GM18499 (cell line): ENCODE measurements at regions not wholly inside any gene's neighbourhood (a gene's known extent, or its start where the extent isn't known, plus 50 kb on each side); places are given as distances from the start of the nearest gene placed in this dataset.
A peak's percentile ranks its signal among the peaks of the same experiment; 100 is the strongest.

Experiments
- ATAC-seq: cut with Tn5 transposase; IDR thresholded peaks from one replicate; pipeline ENCODE4 v1.9.1; 2021; ENCODE audit warnings: moderate number of reproducible peaks; ENCODE audit not compliant: insufficient read depth, unreplicated experiment

DNA sequence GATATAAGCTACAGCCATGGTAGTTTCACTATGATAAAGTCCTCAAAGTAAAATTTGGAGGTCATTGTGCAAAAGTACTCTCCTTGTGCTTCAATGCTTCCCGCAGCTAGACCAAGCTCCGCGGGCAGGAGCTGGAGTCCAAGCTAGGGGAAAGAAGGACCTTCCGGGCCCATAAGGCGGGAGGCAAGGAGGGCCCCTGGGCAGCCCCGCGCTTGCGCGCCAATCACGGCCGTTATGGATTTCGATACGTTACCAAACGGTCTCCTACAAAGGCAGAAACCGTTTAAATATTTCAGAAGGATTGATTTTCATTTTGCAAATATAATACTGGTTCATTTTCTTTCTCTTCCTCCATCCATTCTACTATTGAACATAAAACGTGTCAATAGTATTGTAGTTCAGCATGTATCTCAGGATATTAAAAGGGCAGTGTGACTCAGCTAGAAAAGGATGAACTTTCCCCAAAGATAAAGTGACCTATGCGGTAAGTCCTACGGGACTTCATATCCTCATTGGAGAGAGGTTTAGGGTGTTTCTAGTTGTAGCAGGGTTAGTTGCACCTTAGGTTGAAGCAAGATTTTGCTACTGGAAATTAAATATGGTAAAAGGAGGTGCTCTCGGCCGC, 128.0 kb downstream of the KIF20B start:
- ATAC-seq = no peak

DNA sequence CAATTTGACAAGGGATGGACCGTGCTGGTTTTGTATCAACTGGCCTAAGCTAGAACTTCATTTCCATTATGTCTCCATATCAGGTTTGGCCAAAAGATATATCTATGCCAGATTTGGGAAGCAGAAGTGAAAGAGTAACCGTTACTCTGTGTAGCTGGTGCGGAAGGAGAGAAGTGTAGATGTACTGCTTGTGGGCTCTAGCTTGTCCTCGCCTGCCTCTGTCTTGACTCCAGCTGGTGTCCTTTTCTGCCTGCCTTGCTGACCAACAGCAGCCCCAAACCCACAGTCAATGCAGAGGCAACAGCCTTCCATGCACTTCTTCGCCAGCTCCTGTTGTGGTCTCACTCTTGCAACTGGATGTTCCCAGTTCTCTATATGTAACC, 128.5 kb downstream of the KIF20B start:
- no peak for ATAC-seq

DNA sequence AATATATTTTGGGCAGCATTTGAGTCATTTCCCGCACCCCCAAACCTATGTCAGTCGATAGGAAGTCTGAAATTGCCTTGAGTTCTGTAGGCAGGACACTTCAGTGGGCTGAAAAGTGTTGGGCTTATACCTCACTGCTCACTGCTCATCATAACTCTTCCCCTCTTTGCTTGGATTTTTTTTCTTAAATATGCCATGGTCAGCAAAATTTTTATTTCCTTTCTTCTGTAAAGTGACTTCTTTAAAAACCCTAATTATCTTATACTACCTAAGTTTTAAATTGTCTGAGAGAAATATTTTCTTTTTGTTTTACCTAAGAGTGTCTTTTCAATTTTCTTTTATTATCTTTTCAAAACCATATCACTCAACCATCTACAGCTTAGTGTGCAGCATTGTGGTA, 129.2 kb downstream of the KIF20B start:
- ATAC-seq = no peak

DNA sequence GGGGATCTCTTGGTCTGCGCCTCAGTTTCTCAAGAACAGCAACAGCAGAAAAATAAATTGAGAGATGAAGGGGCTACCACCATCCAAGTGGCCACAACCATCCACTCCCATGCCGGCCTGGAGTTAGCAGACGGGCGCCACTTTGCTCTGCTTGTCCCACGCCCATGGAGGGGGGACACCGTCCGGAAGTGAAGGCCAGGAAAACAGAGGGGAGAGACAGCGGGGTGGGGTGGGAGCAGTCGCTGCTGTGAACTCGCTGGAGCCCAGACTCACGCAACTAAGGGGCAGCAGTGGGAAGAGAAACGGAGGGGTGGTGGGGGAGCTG, 135.4 kb downstream of the KIF20B start:
- ATAC-seq = no peak

DNA sequence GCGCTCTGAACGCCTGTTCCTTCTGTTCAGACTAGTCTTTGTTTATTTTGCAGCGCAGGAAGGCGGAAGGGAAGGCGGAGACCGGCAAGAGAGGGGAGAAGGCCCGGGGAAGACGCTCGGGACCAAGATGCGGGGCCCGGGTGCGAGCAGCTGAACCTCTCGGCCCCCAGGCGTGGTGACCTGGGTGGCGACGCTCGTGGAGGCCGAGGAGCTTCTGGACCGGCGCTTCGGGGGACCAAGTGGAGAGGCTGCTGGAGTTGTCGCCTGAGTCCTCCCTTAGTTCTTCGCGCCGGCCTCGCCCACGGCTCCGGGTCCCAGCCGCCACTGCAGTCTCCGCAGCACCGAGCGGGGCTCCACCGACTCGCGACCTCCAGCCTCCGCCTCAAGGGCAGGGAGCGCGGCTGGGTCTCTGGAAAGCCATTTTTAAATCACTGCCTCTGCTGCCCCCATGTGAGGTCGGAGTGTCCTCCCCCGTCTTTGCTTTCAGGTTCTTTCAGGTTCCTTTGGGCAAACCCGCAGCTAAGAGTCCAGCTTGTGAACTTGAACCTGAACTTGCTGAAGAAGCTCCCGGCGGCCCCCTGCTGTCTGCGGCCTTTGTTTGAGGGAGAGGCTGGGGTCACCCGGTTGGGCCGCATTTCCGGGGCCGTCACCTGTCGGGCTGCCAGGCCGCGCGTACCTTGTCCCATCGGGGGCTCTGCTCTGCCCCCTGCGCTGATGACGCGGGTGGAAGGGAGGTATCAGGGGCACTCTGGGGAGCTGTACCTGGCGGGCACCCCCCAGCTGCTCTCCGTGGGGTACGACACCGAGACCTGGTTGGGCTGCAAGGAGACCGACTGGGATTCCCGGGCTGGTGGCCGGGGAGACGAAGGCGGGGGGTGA, 136.0 kb downstream of the KIF20B start:
- ATAC-seq = no peak

DNA sequence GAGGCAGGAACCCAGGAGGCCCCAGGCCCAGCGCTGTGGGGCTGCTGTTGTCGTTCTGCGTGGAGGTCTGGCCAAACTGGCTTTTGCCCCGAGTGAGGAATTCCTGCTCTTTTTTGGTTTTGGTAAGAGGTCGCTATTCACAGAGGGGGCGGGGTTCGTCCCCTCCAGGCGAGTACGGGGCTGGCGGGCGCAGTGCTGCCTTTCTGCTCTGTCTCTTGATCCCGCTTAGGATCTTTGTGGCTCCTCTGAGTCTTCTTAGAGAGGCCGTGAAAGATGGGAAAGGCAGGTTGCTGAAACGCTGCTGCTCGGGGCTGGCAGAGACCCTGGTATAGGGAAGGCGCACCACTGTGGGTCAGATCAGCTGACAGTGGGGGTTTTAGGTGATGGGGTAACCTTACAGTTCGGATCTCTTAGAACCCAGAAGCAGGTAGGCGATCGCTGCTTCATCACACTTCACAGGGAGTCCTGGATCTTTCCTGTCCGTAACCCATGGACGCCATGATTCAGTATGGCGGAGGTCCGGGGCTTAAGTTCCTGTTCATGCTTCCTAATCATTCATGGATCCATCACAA, 136.7 kb downstream of the KIF20B start:
- ATAC-seq = no peak

DNA sequence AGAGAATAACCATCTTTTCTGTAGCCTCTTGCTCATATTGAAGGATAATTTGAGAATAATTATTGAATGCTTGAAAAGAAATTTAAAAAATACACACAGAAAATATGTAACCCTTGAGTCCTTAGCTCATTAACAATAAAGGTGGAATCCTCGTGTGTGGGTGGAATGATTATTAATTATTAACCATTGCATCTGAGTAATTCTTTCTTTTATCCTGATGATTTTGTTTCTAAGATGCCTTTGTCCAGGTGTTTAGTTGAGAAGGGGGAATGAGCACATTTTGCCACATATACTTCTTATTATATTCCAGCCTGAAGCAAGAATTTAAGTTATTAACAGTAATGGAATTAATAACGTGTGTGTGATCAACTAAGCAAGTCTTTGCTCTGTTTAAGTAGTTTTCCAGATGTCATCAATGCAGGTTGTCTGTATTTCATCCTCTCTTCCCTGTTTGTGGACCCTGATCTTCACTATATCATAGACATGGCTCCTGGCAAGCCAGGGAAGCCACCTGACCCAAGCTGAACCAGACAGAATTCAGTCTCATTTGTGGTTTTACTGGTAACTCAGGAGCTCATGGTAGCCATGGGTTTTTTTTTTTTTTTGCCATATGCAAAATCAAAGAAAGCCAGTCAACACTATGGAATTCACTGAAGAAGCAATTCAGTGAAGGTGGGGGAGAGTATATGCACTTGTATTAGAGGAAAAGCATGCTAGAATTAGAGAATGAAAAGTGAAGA, 144.3 kb downstream of the KIF20B start:
- no peak for ATAC-seq

DNA sequence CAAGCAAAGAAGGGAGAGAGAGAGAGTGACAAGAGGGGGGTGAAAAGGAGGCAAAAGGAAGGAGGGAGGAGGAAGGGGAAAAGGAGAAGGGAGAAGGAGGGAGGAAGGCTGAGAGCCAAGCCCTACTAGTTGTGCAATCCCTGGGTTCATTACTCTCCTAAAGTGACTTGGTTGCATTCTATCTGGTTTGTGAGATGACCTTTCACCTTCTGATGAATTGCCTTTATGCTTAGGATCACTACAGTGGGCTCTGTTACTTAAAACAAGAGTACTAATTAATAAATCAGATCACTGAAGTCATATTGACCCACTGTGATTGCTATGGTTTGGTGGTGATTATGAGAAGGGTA, 144.9 kb downstream of the KIF20B start:
- no peak for ATAC-seq

DNA sequence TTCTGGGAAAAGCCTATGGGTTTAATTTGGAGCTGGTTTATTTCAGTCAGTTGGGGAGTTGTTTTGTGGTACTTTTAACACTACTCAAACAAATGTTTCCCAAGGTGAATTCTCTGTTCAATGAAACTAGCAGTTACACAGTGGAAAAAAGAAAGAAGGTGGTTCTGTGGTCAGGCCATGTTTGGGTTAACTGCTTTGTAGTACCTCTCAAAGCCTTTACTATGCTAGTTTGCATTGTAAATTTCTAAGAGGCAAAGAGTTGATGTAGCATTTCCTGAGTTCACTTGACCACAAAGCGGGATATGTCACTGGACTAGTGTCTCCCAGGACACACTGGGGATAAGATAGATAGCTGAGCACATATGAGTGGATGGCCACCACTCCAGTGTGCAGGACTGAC, 145.4 kb downstream of the KIF20B start:
- ATAC-seq = no peak

DNA sequence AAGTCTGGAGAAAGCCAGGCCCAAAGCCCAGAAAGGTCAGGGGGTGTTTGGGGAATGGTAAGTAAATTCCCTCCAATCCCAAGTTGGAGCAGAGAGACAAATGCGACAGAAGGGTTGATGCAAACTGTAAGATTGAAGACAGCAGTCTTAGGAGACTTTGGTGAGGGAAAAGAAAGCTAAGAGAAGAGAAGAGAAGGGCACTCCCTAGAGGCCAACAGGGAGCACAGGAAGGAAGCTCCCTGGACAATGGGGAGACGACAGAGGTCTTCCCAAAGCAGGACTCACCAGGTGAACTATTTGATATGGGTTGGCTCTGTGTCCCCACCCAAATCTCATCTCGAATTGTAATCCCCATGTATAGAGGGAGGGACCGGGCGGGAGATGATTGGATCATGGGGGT, 151.5 kb downstream of the KIF20B start:
- no peak for ATAC-seq

DNA sequence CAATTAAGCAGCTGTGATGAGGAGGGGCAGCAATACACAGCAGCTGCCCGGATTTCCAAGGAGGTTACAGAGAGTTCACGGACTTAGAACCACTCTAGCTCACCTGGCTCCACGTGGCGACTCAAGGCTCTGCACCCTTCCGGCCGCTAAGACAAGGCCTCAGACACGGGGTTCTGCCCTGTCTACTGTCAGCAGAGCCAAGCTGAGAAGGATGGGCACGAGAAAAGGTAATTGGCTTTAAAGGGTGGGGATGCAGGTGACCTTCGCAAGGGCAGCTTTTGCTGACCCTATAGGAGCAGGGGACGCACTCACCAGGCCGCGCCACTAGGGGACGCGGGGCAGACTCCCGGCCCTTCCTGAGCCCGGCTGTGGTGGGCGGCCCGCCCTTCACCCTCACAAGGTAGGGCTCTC, 152.4 kb downstream of the KIF20B start:
- no peak for ATAC-seq

DNA sequence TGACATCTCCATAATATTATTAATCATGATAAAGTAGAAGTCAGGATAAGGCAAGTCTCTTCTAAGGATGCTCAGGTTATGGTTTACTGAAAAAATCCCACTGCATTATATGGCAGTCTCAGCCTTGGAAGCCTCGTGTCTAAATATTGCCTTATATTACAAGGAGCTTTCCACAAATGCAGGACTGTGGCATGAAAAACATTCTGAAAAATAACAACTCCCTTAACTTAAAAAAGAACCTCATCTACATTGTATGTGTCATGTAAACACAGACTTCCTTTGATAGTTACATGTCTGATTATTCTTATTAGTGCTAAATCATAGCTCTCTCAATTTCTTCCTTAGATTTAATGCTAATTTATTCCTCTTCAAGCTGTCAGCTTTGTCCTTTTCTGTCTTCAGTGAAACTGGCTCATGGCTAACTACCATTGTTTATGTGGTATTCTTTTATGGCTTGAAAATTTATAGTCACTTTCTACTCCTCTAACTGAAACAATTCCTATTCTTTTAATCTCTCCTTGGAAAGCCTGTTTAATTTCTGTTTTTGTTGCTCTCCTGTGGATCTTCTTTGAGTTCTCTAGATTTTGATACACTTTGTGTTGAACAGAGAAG, 156.1 kb downstream of the KIF20B start:
- no peak for ATAC-seq

DNA sequence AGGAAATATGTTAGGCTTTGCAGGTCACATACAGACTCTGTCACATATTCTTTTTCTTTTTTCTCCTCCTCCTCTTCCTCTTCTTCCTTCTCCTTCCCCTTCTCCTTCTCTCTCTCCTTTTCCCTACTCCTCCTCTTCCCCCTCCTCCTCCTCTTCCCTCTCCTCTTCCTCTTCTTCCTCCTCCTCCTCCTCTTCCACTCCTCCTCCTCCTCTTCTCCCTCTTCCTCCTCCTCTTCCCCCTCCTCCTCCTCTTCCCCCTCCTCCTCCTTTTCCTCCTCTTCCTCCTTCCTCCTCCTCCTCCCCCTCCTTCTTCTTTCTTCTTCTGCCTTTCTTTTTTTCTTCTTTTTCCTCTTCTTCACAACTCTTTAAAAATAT, 159.8 kb downstream of the KIF20B start:
- no peak for ATAC-seq

DNA sequence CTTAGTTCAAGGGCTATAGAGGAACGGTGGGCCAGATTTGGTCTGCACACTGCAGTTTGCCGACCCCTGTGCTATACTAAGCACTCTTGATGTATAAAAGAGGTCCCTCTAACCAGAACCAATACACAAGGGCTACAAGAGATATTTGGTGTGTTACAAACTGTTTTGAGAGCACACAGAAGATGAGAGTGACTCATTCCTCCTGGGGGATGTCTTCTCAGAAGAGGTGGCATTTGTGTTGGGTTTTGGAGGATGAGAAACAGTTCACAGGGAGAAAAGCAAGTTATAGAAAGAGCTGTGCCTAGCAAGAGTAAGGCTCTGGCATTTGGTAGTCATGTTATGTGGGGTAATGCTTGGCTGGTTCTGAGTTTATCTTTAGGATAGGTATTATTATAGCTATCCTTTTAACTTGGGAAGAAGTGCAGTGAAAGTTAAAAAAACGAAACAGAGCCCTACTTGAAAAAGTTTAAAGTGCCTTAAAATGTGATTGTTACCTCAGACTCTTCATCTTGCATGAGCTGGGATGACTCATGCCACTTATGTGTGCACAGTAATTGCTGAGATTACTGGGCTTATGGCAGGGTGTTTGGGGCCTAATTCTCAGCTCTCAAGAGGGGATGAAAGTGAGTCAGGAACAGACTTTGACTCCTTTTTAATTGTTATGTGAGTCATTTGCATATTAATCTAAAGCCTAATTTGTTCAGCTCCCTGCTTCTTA, 160.4 kb downstream of the KIF20B start:
- no peak for ATAC-seq

DNA sequence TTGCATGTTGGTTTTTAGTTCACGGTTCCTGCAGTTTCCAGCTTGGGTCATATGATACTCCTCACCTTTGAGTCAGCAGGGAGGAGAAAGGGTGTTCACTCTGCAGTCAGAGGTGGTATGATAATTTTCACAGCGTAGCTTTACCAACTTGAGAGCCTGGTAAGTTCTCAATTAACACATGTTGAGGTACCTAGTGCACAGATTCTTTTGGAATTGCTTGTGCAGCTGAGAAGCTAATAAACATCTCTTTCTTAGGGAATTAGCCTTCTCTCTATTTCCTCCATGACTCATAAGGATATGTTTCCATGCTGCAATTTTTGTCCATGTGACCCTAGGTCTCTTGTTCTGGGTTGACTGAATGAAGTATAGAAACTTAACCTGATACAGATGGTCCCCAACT, 166.6 kb downstream of the KIF20B start:
- ATAC-seq = no peak

DNA sequence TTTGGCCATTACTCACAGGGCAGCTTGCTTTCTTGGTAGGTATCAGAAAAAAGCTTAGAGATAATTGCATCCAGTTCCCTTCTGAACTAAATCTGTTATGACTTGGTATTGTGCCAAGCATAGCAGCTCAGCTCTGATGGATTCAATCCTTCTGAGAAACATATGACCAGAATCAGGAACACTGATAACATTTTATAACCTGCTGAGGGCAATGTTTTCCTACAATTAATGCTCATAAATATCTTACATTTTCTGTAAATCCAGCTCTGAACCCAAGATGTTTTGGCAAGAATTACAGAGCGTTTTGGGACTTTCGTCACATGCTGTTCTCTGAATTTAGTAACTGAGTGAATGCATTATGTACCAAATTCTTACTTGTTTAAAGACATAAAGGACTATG, 167.8 kb downstream of the KIF20B start:
- ATAC-seq = no peak

DNA sequence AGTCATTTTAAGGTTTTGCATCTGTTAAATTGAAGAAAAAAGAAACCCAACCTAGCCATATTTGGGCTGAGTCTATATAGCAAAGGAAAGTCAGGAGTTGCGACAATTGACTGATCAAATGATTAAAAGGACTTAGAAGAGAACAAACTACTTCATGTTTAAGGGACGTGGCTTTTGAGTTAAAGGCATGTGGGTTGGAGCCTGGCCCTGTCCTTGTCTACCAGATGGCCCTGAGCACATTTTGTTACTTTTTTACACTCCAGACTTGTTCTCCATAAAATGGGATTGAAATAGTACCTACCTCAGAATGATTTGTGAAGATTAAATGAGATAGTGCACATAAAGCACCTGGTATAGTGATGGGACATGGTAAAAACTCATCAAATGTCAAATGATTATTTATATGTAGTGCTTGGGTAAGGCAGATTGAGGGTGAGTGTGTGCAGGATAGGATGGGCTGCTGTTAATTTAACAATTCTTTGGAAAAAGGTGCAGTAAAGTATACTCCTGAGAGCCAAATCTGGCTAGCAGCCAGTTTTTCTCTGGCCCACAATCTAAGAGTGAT, 168.3 kb downstream of the KIF20B start:
- no peak for ATAC-seq

DNA sequence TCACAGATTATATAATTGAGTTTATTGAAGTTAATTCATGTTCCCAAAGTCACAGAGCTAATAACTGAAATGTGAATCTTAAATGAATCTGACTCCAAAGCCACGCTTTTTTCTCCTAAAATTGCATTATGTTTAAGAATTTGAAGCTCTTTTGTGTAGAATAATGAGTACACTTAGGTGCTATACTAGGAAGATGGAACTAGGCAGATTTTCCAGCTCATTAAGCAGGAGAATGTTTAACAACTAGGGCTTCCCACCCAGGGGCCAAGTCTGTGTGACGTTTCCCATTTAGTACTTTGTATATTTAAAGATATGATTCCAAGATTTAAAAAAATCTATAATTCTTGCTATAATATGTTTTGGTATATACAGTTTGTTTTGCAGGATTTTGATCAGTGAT, 169.5 kb downstream of the KIF20B start:
- ATAC-seq = no peak

DNA sequence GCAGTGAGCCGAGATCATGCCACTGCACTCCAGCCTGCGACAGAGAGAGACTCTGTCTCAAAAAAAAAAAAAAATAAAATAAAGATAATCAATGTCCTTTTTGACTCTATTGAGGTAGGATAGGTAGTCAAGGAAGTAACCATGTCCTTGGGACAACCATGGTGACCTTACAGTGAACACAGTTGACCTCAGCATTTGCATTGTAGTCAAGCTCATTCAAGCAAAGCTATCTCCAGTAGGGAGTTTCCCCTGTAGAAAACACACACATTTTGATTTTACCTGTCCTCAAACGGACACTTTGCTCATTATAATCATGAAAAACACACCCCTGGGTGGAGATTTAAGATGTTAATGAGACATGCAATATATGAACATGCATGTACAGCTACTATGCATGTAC, 171.7 kb downstream of the KIF20B start:
- ATAC-seq = peak; percentile 93

DNA sequence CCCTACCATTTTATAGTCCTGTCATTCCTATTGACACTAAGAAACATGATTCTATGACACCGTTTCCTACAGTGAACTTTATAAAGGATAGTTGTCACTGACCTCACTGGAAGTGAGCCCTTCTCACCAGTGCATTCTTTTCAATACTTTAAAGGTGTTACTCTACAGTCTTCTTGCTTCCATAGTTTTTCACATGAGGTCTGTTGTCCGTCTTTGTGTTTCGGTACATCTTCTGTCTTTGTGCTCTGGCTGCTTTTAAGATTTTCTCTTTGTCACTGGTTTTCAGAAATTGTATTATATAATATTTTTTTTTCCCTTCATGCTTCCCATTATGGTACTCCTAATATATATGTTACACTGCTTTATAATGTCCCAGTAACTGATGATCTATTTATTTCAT, 174.2 kb downstream of the KIF20B start:
- no peak for ATAC-seq
